ENCODE measurements at regions not wholly inside any gene's neighbourhood (a gene's known extent, or its start where the extent isn't known, plus 50 kb on each side); places are given as distances from the start of the nearest gene placed in this dataset.
"Not testable (repeated sequence)": the region's sequence is repeated elsewhere in the genome, so short reads cannot be mapped to it uniquely, and the experiment has no call there.

GRCh38 chr20:25862967-25863530 is 166.4 kb upstream of the ZNF337 start:
- DNase-seq, result not testable (repeated sequence)

GRCh38 chr20:25860531-25861150 is 164.0 kb upstream of the ZNF337 start:
- no peak for DNase-seq

- DNase-seq, result no peak
Observed at GRCh38 chr20:25859649-25860530, 163.2 kb upstream of the ZNF337 start.

- no peak for DNase-seq
Observed at GRCh38 chr20:25858495-25859425, 162.1 kb upstream of the ZNF337 start.

- not testable (repeated sequence) for DNase-seq
Observed at GRCh38 chr20:25857091-25857788, 160.6 kb upstream of the ZNF337 start.

- DNase-seq, result no peak
Observed at GRCh38 chr20:25856256-25856884, 159.7 kb upstream of the ZNF337 start.

- DNase-seq, result not testable (repeated sequence)
Observed at GRCh38 chr20:25855451-25856156, 159.0 kb upstream of the ZNF337 start.

GRCh38 chr20:25854666-25855065 is 158.0 kb upstream of the ZNF337 start:
- DNase-seq, result not testable (repeated sequence)

- DNase-seq, result not testable (repeated sequence)
Observed at GRCh38 chr20:25853718-25854388, 157.2 kb upstream of the ZNF337 start.

GRCh38 chr20:25852968-25853717 is 156.5 kb upstream of the ZNF337 start:
- not testable (repeated sequence) for DNase-seq

GRCh38 chr20:25850133-25850532 is 153.5 kb upstream of the ZNF337 start:
- not testable (repeated sequence) for DNase-seq

GRCh38 chr20:25848222-25848621 is 151.6 kb upstream of the ZNF337 start:
- DNase-seq, result no peak

GRCh38 chr20:25844640-25845039 is 148.0 kb upstream of the ZNF337 start:
- not testable (repeated sequence) for DNase-seq

GRCh38 chr20:25813511-25813910 is 116.9 kb upstream of the ZNF337 start:
- DNase-seq, result not testable (repeated sequence)

GRCh38 chr20:25798174-25798993 is 101.7 kb upstream of the ZNF337 start:
- DNase-seq, result not testable (repeated sequence)

- DNase-seq, result not testable (repeated sequence)
Observed at GRCh38 chr20:25797062-25797461, 100.4 kb upstream of the ZNF337 start.

- not testable (repeated sequence) for DNase-seq
Observed at GRCh38 chr20:25777241-25777640, 80.6 kb upstream of the ZNF337 start.

GRCh38 chr20:25774711-25775110 is 78.1 kb upstream of the ZNF337 start:
- not testable (repeated sequence) for DNase-seq

All from AML-193 (cell line).